ENCODE measurements at regions not wholly inside any gene's neighbourhood (a gene's known extent, or its start where the extent isn't known, plus 50 kb on each side); places are given as distances from the start of the nearest gene placed in this dataset.

DNA sequence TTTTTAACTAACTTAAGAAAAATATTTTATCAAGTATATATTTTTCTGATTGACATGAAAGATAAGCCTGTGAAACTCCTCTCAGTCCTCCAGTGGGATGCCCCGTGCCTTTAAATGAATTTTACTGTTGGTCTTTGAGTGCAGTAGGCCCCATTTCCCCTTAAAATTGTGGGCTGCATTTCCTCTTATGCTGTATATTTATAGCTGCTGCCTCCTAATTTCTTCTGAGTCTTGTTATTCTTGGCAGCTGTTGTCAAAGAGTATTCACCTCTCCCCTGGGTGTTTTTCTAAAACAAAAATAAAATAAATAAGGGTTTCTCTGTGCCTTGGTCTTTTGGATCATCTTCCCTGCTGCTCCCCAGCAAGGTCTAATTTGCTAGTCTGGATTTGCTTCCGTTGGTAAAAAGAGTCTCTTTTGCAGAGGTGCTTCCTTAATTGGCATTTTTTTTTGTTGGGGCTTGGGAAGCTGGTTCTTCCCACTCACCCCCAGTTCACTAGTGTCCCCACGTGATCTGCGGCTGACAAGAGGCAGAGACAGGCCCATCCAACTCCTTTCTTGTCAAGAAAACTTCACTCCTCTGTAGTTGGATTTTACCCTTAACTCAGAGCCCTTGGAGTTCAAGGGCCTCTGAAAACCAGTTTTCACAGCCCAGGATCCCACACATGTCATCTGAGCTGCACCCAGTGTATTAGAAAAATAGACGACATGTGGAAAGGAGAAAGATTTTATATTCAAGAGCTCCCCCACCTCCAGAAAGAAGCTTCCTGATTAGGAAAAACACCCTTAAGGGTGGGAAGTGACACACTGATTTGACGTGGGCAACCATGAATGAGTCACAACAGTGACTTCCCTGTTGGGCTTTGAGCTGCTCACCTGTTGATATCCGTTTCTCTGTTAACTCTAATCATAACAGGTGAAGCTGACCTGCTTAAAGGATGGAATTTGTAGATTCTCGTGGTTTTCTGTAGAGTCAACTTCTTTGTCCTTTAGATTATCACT is 431.5 kb downstream of the DCDC2C start:
- no peak for TF ChIP-seq TAF1 (IDR thresholded peaks at IDR 0.05; ENCODE audit: borderline replicate concordance, insufficient read depth, low read length)

DNA sequence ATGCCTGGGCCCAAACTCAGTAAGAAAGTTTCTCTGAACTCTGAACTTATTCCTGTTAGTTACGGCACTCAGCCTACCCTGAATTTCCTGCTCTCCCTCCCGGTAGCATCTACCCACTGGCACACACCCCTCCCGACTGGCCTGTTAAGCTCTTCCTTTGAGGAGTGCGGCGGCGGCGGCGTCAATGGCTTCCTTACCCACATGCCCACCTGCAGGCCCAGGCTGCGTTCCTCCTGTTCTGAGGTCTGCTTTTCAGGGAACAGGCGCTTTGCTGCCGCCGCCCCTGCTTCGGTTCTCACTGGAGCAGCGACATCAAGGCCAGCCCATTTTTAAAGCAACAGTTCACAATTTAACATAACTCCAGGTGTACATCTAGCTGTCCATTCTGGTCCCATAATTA is 432.4 kb downstream of the DCDC2C start:
- no peak for TF ChIP-seq TAF1 (IDR thresholded peaks at IDR 0.05; ENCODE audit: borderline replicate concordance, insufficient read depth, low read length)
- TF ChIP-seq POLR2AphosphoS5 (IDR thresholded peaks at IDR 0.05; ENCODE audit: low read depth, low read length): no peak
- TF ChIP-seq SIN3A (IDR thresholded peaks at IDR 0.05; ENCODE audit: borderline replicate concordance, insufficient read depth, low read length): no peak
- TF ChIP-seq, protein P1, sequence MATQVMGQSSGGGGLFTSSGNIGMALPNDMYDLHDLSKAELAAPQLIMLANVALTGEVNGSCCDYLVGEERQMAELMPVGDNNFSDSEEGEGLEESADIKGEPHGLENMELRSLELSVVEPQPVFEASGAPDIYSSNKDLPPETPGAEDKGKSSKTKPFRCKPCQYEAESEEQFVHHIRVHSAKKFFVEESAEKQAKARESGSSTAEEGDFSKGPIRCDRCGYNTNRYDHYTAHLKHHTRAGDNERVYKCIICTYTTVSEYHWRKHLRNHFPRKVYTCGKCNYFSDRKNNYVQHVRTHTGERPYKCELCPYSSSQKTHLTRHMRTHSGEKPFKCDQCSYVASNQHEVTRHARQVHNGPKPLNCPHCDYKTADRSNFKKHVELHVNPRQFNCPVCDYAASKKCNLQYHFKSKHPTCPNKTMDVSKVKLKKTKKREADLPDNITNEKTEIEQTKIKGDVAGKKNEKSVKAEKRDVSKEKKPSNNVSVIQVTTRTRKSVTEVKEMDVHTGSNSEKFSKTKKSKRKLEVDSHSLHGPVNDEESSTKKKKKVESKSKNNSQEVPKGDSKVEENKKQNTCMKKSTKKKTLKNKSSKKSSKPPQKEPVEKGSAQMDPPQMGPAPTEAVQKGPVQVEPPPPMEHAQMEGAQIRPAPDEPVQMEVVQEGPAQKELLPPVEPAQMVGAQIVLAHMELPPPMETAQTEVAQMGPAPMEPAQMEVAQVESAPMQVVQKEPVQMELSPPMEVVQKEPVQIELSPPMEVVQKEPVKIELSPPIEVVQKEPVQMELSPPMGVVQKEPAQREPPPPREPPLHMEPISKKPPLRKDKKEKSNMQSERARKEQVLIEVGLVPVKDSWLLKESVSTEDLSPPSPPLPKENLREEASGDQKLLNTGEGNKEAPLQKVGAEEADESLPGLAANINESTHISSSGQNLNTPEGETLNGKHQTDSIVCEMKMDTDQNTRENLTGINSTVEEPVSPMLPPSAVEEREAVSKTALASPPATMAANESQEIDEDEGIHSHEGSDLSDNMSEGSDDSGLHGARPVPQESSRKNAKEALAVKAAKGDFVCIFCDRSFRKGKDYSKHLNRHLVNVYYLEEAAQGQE (IDR thresholded peaks at IDR 0.05; ENCODE audit: insufficient read depth in 1 of 2, low read depth in 2 of 2, low read length in 2 of 2): no peak
- TF ChIP-seq FOXP2 (optimal IDR thresholded peaks at IDR 0.05; ENCODE audit: borderline replicate concordance, extremely low read depth, extremely low read length, insufficient read depth): no peak

DNA sequence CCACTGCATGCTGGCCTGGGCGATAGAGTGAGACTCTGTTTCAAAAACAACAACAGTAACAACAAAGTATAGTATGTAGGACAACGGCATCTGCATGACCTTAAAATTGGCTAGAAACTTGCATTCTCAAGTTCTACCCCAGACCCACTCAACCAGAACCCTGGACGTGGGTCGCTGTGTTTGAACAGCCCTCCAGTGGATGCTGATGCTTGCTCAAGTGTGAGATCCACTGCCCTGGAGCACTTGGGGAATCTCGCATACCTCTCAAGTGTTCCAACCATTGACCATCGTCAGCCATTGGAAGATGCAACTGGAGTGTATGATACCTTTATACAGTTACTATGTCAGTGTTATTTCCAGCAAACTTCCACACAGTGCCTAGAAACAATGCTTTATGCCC is 435.9 kb downstream of the DCDC2C start:
- TF ChIP-seq FOXP2 (optimal IDR thresholded peaks at IDR 0.05; ENCODE audit: borderline replicate concordance, extremely low read depth, extremely low read length, insufficient read depth): no peak
- TF ChIP-seq POLR2AphosphoS5 (IDR thresholded peaks at IDR 0.05; ENCODE audit: low read depth, low read length): no peak
- TF ChIP-seq TAF1 (IDR thresholded peaks at IDR 0.05; ENCODE audit: borderline replicate concordance, insufficient read depth, low read length): no peak
- no peak for TF ChIP-seq SIN3A (IDR thresholded peaks at IDR 0.05; ENCODE audit: borderline replicate concordance, insufficient read depth, low read length)
- TF ChIP-seq, protein P1 (IDR thresholded peaks at IDR 0.05; ENCODE audit: insufficient read depth in 1 of 2, low read depth in 2 of 2, low read length in 2 of 2): no peak

DNA sequence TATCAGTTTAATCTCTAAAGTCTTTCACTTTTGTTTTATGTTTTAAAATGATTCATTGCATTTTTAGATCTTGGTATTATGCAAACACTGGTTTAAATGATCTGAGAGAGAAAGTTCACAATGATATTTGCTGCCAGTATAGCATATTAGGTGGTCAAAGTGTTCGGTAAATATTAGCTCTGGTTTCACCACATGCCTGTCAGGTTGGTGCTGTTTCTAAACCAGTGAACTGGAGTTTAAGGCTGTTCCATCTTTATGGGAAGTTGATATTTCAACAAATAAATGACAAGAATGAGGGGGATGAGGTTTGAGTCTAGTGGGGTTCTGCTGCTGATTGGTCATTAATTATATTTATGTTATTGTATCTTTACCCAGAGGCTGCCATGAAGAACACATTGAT is 436.4 kb downstream of the DCDC2C start:
- TF ChIP-seq, protein P1 (IDR thresholded peaks at IDR 0.05; ENCODE audit: insufficient read depth in 1 of 2, low read depth in 2 of 2, low read length in 2 of 2): no peak
- TF ChIP-seq SIN3A (IDR thresholded peaks at IDR 0.05; ENCODE audit: borderline replicate concordance, insufficient read depth, low read length) (no peak), FOXP2 (optimal IDR thresholded peaks at IDR 0.05; ENCODE audit: borderline replicate concordance, extremely low read depth, extremely low read length, insufficient read depth) (no peak), TAF1 (IDR thresholded peaks at IDR 0.05; ENCODE audit: borderline replicate concordance, insufficient read depth, low read length) (no peak), POLR2AphosphoS5 (IDR thresholded peaks at IDR 0.05; ENCODE audit: low read depth, low read length) (no peak)

DNA sequence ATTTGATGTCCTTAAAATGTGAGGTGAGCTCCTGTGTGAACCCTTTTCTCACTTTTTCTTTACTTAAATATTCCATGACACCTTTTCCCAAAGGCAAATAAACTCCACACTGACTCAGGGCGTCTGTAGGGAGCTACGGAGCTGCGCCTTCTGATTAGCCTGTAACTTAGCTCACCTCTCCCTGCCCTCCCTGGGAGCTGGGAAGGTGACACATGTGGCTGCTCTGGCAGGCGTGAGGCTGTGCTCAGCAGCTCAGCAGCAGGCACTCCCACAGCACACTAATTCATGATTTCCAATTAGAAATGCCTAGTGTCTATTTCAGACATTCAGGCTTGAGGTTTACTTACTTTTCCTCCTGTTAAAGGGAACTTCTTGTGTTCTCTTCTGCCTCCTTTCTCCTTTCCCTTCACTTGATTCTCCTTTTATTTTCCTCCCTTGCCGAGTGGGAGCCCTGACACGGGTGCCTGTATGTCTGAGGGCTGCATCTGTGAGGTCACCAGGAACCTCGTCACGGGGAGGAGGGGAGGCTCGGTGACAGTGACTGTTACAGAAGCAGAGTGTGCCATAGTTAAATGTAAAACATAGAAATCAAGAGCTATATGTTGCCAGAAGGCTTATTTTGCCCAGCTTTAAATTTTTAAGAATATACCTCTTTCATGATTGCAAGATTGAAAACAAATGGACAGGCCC is 437.1 kb downstream of the DCDC2C start:
- no peak for TF ChIP-seq FOXP2 (optimal IDR thresholded peaks at IDR 0.05; ENCODE audit: borderline replicate concordance, extremely low read depth, extremely low read length, insufficient read depth)
- TF ChIP-seq TAF1 (IDR thresholded peaks at IDR 0.05; ENCODE audit: borderline replicate concordance, insufficient read depth, low read length): no peak
- TF ChIP-seq, protein P1 (IDR thresholded peaks at IDR 0.05; ENCODE audit: insufficient read depth in 1 of 2, low read depth in 2 of 2, low read length in 2 of 2): no peak
- TF ChIP-seq POLR2AphosphoS5 (IDR thresholded peaks at IDR 0.05; ENCODE audit: low read depth, low read length): no peak
- no peak for TF ChIP-seq SIN3A (IDR thresholded peaks at IDR 0.05; ENCODE audit: borderline replicate concordance, insufficient read depth, low read length)
